ENCODE measurements at regions not wholly inside any gene's neighbourhood (a gene's known extent, or its start where the extent isn't known, plus 50 kb on each side); places are given as distances from the start of the nearest gene placed in this dataset.
"Not testable (repeated sequence)": the region's sequence is repeated elsewhere in the genome, so short reads cannot be mapped to it uniquely, and the experiment has no call there.

DNA sequence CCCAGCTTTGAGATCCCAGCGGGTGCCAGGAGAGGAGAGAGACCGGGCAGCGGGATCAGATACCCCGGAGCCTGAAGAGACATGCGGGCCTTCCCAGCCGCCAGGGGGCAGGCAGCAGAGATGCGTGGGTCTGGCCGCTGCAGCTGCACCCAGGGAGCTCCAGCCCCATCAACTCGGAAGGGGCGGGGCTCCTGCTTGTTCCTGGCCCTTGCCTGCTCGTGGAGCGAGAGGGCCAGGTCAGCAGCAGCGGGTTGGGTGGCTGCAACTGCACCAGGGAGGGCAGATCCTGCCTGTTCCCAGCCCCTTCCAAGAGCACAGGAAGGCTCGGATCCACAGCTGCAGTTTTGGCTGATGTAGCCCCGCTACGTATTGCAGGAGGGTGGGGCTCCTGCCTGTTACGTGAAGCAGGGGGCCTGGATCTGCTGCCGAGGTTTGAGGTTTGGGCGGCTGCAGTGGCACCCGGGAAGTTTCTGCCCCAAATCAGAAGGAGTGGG, 532.8 kb downstream of the RFPL4B start:
- DNase-seq (ENCODE audit: low read depth in 6 of 9, low spot score in 9 of 9), result peak in 2 of 9 donors; percentile 19 to 27

DNA sequence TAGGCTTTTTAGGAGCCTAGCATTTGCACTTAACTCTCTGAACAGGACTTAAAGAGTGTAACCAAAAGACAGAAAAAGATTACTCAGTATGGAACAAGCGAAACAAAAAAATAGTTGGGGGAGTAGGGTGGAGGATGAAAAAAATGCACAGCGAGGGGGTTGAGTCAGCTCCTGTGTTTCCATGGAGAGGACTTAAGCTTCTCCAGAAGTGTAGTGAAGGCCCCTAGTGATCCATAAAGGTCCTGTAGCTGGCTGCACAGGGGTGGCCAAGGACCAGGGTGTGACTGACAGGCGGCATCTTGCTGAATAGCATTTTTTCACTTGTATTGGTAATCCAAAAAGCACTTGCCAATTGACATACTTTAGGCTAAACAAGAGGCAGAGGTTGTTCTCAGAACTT, 533.9 kb downstream of the RFPL4B start:
- no peaks in the 10 kb centered on the region for H3K36me3 ChIP-seq (ENCODE audit: control insufficient read depth in 2 of 2, insufficient read depth in 2 of 2, low read length in 1 of 2)
- no peak overlapping the region for H3K4me3 ChIP-seq (ENCODE audit: low read length in 2 of 2)
- 98% methylated on average over 3 of the region's 3 CpGs for WGBS
- no peaks in the 10 kb centered on the region for H3K4me1 ChIP-seq (ENCODE audit: control insufficient read depth in 2 of 2, insufficient read depth in 2 of 2, low read length in 2 of 2)
- no peak for DNase-seq (ENCODE audit: low read depth in 6 of 9, low spot score in 9 of 9)
- no peak overlapping the region for H3K27ac ChIP-seq (ENCODE audit: low read depth in 1 of 2, low read length in 1 of 2)
- no peaks in the 10 kb centered on the region for H3K9me3 ChIP-seq (ENCODE audit: control insufficient read depth in 2 of 2, insufficient read depth in 1 of 2, low read length in 1 of 2)
- H3K27me3 ChIP-seq (ENCODE audit: control insufficient read depth in 2 of 2, insufficient read depth in 1 of 2, low read length in 1 of 2), result no peaks in the 10 kb centered on the region

More for the DNA sequence above, 532.8 kb downstream of the RFPL4B start:
- Histone ChIP-seq H3K4me1 (ENCODE audit: control insufficient read depth in 2 of 2, insufficient read depth in 2 of 2, low read length in 2 of 2) (no peaks in the 10 kb centered on the region), H3K4me3 (ENCODE audit: low read length in 2 of 2) (peak overlapping the region; percentile 14 to 25), H3K27me3 (ENCODE audit: control insufficient read depth in 2 of 2, insufficient read depth in 1 of 2, low read length in 1 of 2) (no peaks in the 10 kb centered on the region), H3K9me3 (ENCODE audit: control insufficient read depth in 2 of 2, insufficient read depth in 1 of 2, low read length in 1 of 2) (no peaks in the 10 kb centered on the region), H3K27ac (ENCODE audit: low read depth in 1 of 2, low read length in 1 of 2) (no peak overlapping the region), H3K36me3 (ENCODE audit: control insufficient read depth in 2 of 2, insufficient read depth in 2 of 2, low read length in 1 of 2) (no peaks in the 10 kb centered on the region)
- 92% methylated on average over 20 of the region's 20 CpGs for WGBS

GRCh38 chr6:112881828-112882780, 535.0 kb downstream of the RFPL4B start:
- H3K4me1 ChIP-seq (ENCODE audit: control insufficient read depth in 2 of 2, insufficient read depth in 2 of 2, low read length in 2 of 2), result no peaks in the 10 kb centered on the region
- no peak overlapping the region for H3K4me3 ChIP-seq (ENCODE audit: low read length in 2 of 2)
- no peaks in the 10 kb centered on the region for H3K9me3 ChIP-seq (ENCODE audit: control insufficient read depth in 2 of 2, insufficient read depth in 1 of 2, low read length in 1 of 2)
- DNase-seq (ENCODE audit: low read depth in 6 of 9, low spot score in 9 of 9), result no peak
- H3K36me3 ChIP-seq (ENCODE audit: control insufficient read depth in 2 of 2, insufficient read depth in 2 of 2, low read length in 1 of 2), result no peaks in the 10 kb centered on the region
- H3K27me3 ChIP-seq (ENCODE audit: control insufficient read depth in 2 of 2, insufficient read depth in 1 of 2, low read length in 1 of 2), result no peaks in the 10 kb centered on the region
- 93% methylated on average over 2 of the region's 2 CpGs for WGBS
- no peak overlapping the region for H3K27ac ChIP-seq (ENCODE audit: low read depth in 1 of 2, low read length in 1 of 2)

DNA sequence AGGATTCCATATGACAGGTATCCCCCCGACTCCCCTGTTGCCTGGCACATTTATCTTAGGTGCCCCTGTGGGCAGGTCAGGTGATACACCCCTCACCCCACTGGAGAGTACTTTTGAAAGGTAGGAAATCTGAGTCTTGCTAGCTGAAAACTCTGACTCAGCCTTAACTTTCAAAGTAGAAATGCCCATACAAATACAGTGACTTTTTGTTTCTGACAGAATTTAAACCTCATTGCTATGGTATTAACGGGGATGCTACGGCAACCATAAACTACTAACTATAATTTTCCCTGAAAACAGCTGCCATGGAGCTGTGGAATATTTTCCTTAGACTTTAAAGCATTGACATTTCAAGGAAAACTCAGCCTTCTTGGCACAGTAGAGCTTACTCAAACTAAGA, 536.0 kb downstream of the RFPL4B start:
- Histone ChIP-seq H3K4me3 (ENCODE audit: low read length in 2 of 2) (no peak overlapping the region), H3K9me3 (ENCODE audit: control insufficient read depth in 2 of 2, insufficient read depth in 1 of 2, low read length in 1 of 2) (no peaks in the 10 kb centered on the region), H3K36me3 (ENCODE audit: control insufficient read depth in 2 of 2, insufficient read depth in 2 of 2, low read length in 1 of 2) (no peaks in the 10 kb centered on the region), H3K27ac (ENCODE audit: low read depth in 1 of 2, low read length in 1 of 2) (no peak overlapping the region), H3K27me3 (ENCODE audit: control insufficient read depth in 2 of 2, insufficient read depth in 1 of 2, low read length in 1 of 2) (no peaks in the 10 kb centered on the region), H3K4me1 (ENCODE audit: control insufficient read depth in 2 of 2, insufficient read depth in 2 of 2, low read length in 2 of 2) (no peaks in the 10 kb centered on the region)
- DNase-seq (ENCODE audit: low read depth in 6 of 9, low spot score in 9 of 9), result no peak
- WGBS, result 90% methylated on average over 3 of the region's 3 CpGs

DNA sequence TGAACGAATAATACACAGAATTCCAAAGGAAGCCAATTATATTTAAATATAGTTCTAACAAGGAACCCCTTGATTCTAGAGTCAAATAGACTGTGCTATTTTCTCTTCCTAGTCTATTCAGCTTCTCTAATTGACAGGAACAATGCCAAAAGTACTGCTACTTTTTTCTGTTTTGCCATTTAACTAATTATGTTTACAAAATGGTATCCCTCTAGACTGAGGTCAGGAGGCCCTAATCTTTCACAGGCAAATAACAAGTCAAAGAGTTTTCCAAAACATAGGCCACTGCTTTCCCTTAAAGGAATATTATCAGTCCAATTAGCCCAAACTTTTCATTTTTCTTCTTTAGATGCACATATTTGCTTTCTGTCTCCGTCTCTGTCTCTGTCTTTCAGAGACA, 539.3 kb downstream of the RFPL4B start:
- DNase-seq (ENCODE audit: low read depth in 6 of 9, low spot score in 9 of 9), result no peak
- WGBS, result 93% methylated on average over 2 of the region's 2 CpGs

DNA sequence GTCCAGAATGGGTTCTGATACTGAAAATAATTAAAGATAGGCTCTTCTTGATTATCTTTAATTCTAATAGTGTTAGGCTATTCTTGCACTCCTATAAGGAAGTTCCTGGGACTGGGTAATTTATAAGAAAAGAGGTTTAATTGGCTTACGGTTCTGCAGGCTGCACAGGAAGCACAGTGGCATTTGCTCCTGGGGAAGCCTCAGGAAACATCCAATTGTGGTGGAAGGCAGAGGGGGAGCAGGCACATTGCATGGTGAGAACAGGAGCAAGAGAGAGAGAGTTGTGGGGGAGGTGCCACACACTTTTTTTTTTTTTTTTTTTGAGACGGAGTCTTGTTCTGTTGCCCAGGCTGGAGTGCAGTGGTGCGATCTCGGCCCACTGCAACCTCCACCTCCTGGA, 540.3 kb downstream of the RFPL4B start:
- H3K4me1 ChIP-seq (ENCODE audit: control insufficient read depth in 2 of 2, insufficient read depth in 2 of 2, low read length in 2 of 2); H3K36me3 ChIP-seq (ENCODE audit: control insufficient read depth in 2 of 2, insufficient read depth in 2 of 2, low read length in 1 of 2); H3K27me3 ChIP-seq (ENCODE audit: control insufficient read depth in 2 of 2, insufficient read depth in 1 of 2, low read length in 1 of 2); H3K4me3 ChIP-seq (ENCODE audit: low read length in 2 of 2); H3K27ac ChIP-seq (ENCODE audit: low read depth in 1 of 2, low read length in 1 of 2); H3K9me3 ChIP-seq (ENCODE audit: control insufficient read depth in 2 of 2, insufficient read depth in 1 of 2, low read length in 1 of 2); DNase-seq (ENCODE audit: low read depth in 6 of 9, low spot score in 9 of 9): not testable (repeated sequence)
- WGBS, result 90% methylated on average over 4 of the region's 4 CpGs

More for the DNA sequence above, 539.3 kb downstream of the RFPL4B start:
- no peaks in the 10 kb centered on the region for H3K4me1 ChIP-seq (ENCODE audit: control insufficient read depth in 2 of 2, insufficient read depth in 2 of 2, low read length in 2 of 2)
- H3K9me3 ChIP-seq (ENCODE audit: control insufficient read depth in 2 of 2, insufficient read depth in 1 of 2, low read length in 1 of 2), result no peaks in the 10 kb centered on the region
- no peaks in the 10 kb centered on the region for H3K36me3 ChIP-seq (ENCODE audit: control insufficient read depth in 2 of 2, insufficient read depth in 2 of 2, low read length in 1 of 2)
- no peak overlapping the region for H3K4me3 ChIP-seq (ENCODE audit: low read length in 2 of 2)
- no peaks in the 10 kb centered on the region for H3K27me3 ChIP-seq (ENCODE audit: control insufficient read depth in 2 of 2, insufficient read depth in 1 of 2, low read length in 1 of 2)
- H3K27ac ChIP-seq (ENCODE audit: low read depth in 1 of 2, low read length in 1 of 2), result no peak overlapping the region

- no peaks in the 10 kb centered on the region for H3K4me1 ChIP-seq (ENCODE audit: control insufficient read depth in 2 of 2, insufficient read depth in 2 of 2, low read length in 2 of 2)
- H3K27me3 ChIP-seq (ENCODE audit: control insufficient read depth in 2 of 2, insufficient read depth in 1 of 2, low read length in 1 of 2), result no peaks in the 10 kb centered on the region
- no peaks in the 10 kb centered on the region for H3K9me3 ChIP-seq (ENCODE audit: control insufficient read depth in 2 of 2, insufficient read depth in 1 of 2, low read length in 1 of 2)
- no peaks in the 10 kb centered on the region for H3K36me3 ChIP-seq (ENCODE audit: control insufficient read depth in 2 of 2, insufficient read depth in 2 of 2, low read length in 1 of 2)
- H3K4me3 ChIP-seq (ENCODE audit: low read length in 2 of 2), result no peak overlapping the region
- WGBS, result 95% methylated on average over 3 of the region's 3 CpGs
- DNase-seq (ENCODE audit: low read depth in 6 of 9, low spot score in 9 of 9), result no peak
- H3K27ac ChIP-seq (ENCODE audit: low read depth in 1 of 2, low read length in 1 of 2), result no peak overlapping the region
Measured at GRCh38 chr6:112899541-112899940, 552.4 kb downstream of the RFPL4B start.

GRCh38 chr6:112903361-112903760, 556.2 kb downstream of the RFPL4B start:
- Histone ChIP-seq H3K9me3 (ENCODE audit: control insufficient read depth in 2 of 2, insufficient read depth in 1 of 2, low read length in 1 of 2) (no peaks in the 10 kb centered on the region), H3K27ac (ENCODE audit: low read depth in 1 of 2, low read length in 1 of 2) (no peak overlapping the region), H3K27me3 (ENCODE audit: control insufficient read depth in 2 of 2, insufficient read depth in 1 of 2, low read length in 1 of 2) (no peaks in the 10 kb centered on the region), H3K36me3 (ENCODE audit: control insufficient read depth in 2 of 2, insufficient read depth in 2 of 2, low read length in 1 of 2) (no peaks in the 10 kb centered on the region), H3K4me1 (ENCODE audit: control insufficient read depth in 2 of 2, insufficient read depth in 2 of 2, low read length in 2 of 2) (no peaks in the 10 kb centered on the region), H3K4me3 (ENCODE audit: low read length in 2 of 2) (no peak overlapping the region)
- 98% methylated on average over 2 of the region's 2 CpGs for WGBS
- DNase-seq (ENCODE audit: low read depth in 6 of 9, low spot score in 9 of 9), result no peak

- Histone ChIP-seq H3K36me3 (ENCODE audit: control insufficient read depth in 2 of 2, insufficient read depth in 2 of 2, low read length in 1 of 2) (no peaks in the 10 kb centered on the region), H3K27ac (ENCODE audit: low read depth in 1 of 2, low read length in 1 of 2) (peak overlapping the region in 1 of 2 donors; percentile 63), H3K4me1 (ENCODE audit: control insufficient read depth in 2 of 2, insufficient read depth in 2 of 2, low read length in 2 of 2) (no peaks in the 10 kb centered on the region), H3K9me3 (ENCODE audit: control insufficient read depth in 2 of 2, insufficient read depth in 1 of 2, low read length in 1 of 2) (no peaks in the 10 kb centered on the region), H3K27me3 (ENCODE audit: control insufficient read depth in 2 of 2, insufficient read depth in 1 of 2, low read length in 1 of 2) (no peaks in the 10 kb centered on the region), H3K4me3 (ENCODE audit: low read length in 2 of 2) (no peak overlapping the region)
- 37% methylated on average over 1 of the region's 1 CpG for WGBS
- peak in 1 of 9 donors; percentile 23 for DNase-seq (ENCODE audit: low read depth in 6 of 9, low spot score in 9 of 9)
Measured at GRCh38 chr6:112906726-112907125, 559.6 kb downstream of the RFPL4B start.

Data from thymus (tissue), 11 donors.